Lower leg skin (tissue), 4 donors: ENCODE measurements at regions not wholly inside any gene's neighbourhood (a gene's known extent, or its start where the extent isn't known, plus 50 kb on each side); places are given as distances from the start of the nearest gene placed in this dataset.

Experiments used
- DNase-seq, 2 donors: peaks; one replicate each; pipeline ENCODE4 v3.0.0-alpha.2; 2019; ENCODE audit warnings: low spot score in 2 of 2
- H3K4me3 ChIP-seq: fragments of 200-600 bp; sonication (generic); 2 replicates; pipeline ENCODE4 v1.5.1; 2017; ENCODE audit warnings: mild to moderate bottlenecking, low read depth; ENCODE audit not compliant: poor library complexity, severe bottlenecking
- CTCF ChIP-seq, 3 donors: fragments of 450-650 bp; IDR thresholded peaks; one replicate each; pipeline ENCODE4 v1.5.1; 2016; ENCODE audit warnings: antibody characterized with exemption in 3 of 3, mild to moderate bottlenecking in 3 of 3, moderate library complexity in 2 of 3
- POLR2A ChIP-seq, 2 donors: fragments of 450-650 bp; IDR thresholded peaks; one replicate each; pipeline ENCODE4 v1.6.1; 2016 to 2017; ENCODE audit warnings: antibody characterized with exemption in 2 of 2, mild to moderate bottlenecking in 1 of 2, moderate library complexity in 1 of 2
- WGBS, 2 donors: methylation state at CpG; one replicate each; pipeline ENCODE4 v1.1.5; 2018; 5-methylcytosine and 5-hydroxymethylcytosine counted together
- intact Hi-C: fragments of 100-400 bp; cut with DNase I; formaldehyde crosslinking; loops from one replicate; pipeline ENCODE4 v1.15.0; 2023; ENCODE audit warnings: low total_unique reads

- DNase-seq = no peak
- intact Hi-C loops = loop anchor here (1.0 kb wide), 1 partner anchor 32 kb away; no protein-coding TSS in a partner anchor
- H3K4me3 ChIP-seq = no peak overlapping the region
- 70 to 83% methylated on average over 1 of the region's 1 CpG for WGBS, 2 donors
- TF ChIP-seq POLR2A (IDR thresholded peaks at IDR 0.05) (no peak), CTCF (IDR thresholded peaks at IDR 0.05) (no peak)
Observed at GRCh38 chr2:155266109-155266508, 567.6 kb downstream of the KCNJ3 start.

- DNase-seq = no peak
- no peak overlapping the region for H3K4me3 ChIP-seq
- 85 to 94% methylated on average over 6 of the region's 6 CpGs for WGBS, 2 donors
- intact Hi-C loops = no loop called here
- no peak for TF ChIP-seq POLR2A (IDR thresholded peaks at IDR 0.05)
- no peak for TF ChIP-seq CTCF (IDR thresholded peaks at IDR 0.05)
Observed at GRCh38 chr2:155256803-155257202, 558.3 kb downstream of the KCNJ3 start.

GRCh38 chr2:155250800-155251199 lies 552.3 kb downstream of the KCNJ3 start:
- H3K4me3 ChIP-seq = no peak overlapping the region
- intact Hi-C loops = no loop called here
- no peak for DNase-seq
- TF ChIP-seq CTCF (IDR thresholded peaks at IDR 0.05) (no peak), POLR2A (IDR thresholded peaks at IDR 0.05) (no peak)
- WGBS, 2 donors = 23 to 32% methylated on average over 2 of the region's 2 CpGs

GRCh38 chr2:155240176-155240575 lies 541.7 kb downstream of the KCNJ3 start:
- TF ChIP-seq POLR2A (IDR thresholded peaks at IDR 0.05) = no peak
- TF ChIP-seq CTCF (IDR thresholded peaks at IDR 0.05) = no peak
- no peak for DNase-seq
- intact Hi-C loops = no loop called here
- H3K4me3 ChIP-seq = no peak overlapping the region
- WGBS, 2 donors = 65 to 75% methylated on average over 4 of the region's 4 CpGs

- WGBS, 2 donors = 80 to 85% methylated on average over 2 of the region's 2 CpGs
- no peak for TF ChIP-seq POLR2A (IDR thresholded peaks at IDR 0.05)
- no peak for TF ChIP-seq CTCF (IDR thresholded peaks at IDR 0.05)
- intact Hi-C loops = no loop called here
- DNase-seq = no peak
- no peak overlapping the region for H3K4me3 ChIP-seq
Observed at GRCh38 chr2:155235710-155236109, 537.2 kb downstream of the KCNJ3 start.

GRCh38 chr2:155223781-155224406 lies 525.4 kb downstream of the KCNJ3 start:
- no peak for DNase-seq
- 45 to 50% methylated on average over 5 of the region's 5 CpGs for WGBS, 2 donors
- intact Hi-C loops = no loop called here
- no peak for TF ChIP-seq POLR2A (IDR thresholded peaks at IDR 0.05)
- TF ChIP-seq CTCF (IDR thresholded peaks at IDR 0.05) = no peak
- H3K4me3 ChIP-seq = no peak overlapping the region
